ENCODE measurements at regions not wholly inside any gene's neighbourhood (a gene's known extent, or its start where the extent isn't known, plus 50 kb on each side); places are given as distances from the start of the nearest gene placed in this dataset.

- Histone ChIP-seq H3K27ac (ENCODE audit: low read length in 2 of 2) (no peak overlapping the region), H3K9ac (ENCODE audit: low read length) (no peak overlapping the region), H3K79me2 (ENCODE audit: control insufficient read depth, insufficient read depth, low read length) (no peaks in the 10 kb centered on the region), H3K9me3 (ENCODE audit: control extremely low read depth in 1 of 3, control insufficient read depth in 2 of 3, insufficient read depth in 1 of 3, low read length in 2 of 3) (no peaks in the 10 kb centered on the region), H3K36me3 (replicated peaks in 1 of 2; ENCODE audit: control extremely low read depth in 1 of 2, control insufficient read depth in 1 of 2, extremely low read depth in 1 of 2, insufficient read depth in 2 of 2, low read length in 1 of 2) (no peaks in the 10 kb centered on the region), H3K4me3 (ENCODE audit: control extremely low read depth in 1 of 5, extremely low read depth in 1 of 5, insufficient read depth in 1 of 5, low read depth in 2 of 5, low read length in 4 of 5) (no peak overlapping the region), H3K27me3 (replicated peaks in 1 of 4; ENCODE audit: control extremely low read depth in 1 of 4, control insufficient read depth in 3 of 4, insufficient read depth in 4 of 4, low read length in 3 of 4) (peaks cover 0 to 11% (median 8%) of the 10 kb centered on the region in 4 experiments), H3K4me1 (ENCODE audit: control insufficient read depth in 2 of 2, insufficient read depth in 2 of 2, low read length in 2 of 2) (no peaks in the 10 kb centered on the region), H2AFZ (ENCODE audit: insufficient read depth, low read depth, low read length, poor library complexity, severe bottlenecking) (no peak overlapping the region), H4K20me1 (ENCODE audit: control insufficient read depth, insufficient read depth, low read length, poor library complexity, severe bottlenecking) (no peaks in the 10 kb centered on the region), H3K4me2 (replicated peaks; ENCODE audit: low read depth, low read length, poor library complexity, severe bottlenecking) (no peak overlapping the region)
- ChIA-PET POLR2A (no interaction called here), CTCF (no interaction called here)
- H3K9me3 Mint-ChIP-seq (ENCODE audit: insufficient read depth): no peaks in the 10 kb centered on the region
- no peak overlapping the region for H3K27ac Mint-ChIP-seq
- DNase-seq (no peak), ATAC-seq (ENCODE audit: low read depth) (no peak)
- H3K4me1 Mint-ChIP-seq: no peaks in the 10 kb centered on the region
- no peak overlapping the region for H3K4me3 Mint-ChIP-seq
- H3K27me3 Mint-ChIP-seq: peaks cover 51% of the 10 kb centered on the region
- TF ChIP-seq EZH2 (IDR thresholded peaks at IDR 0.05; ENCODE audit: borderline replicate concordance, insufficient read depth, low read depth, low read length, poor library complexity, severe bottlenecking) (no peak), CTCF (IDR thresholded peaks at IDR 0.05) (no peak)
- no CpG with 5 or more reads among the region's 1 CpG for WGBS (ENCODE audit: insufficient coverage)
- intact Hi-C loops (cut with micrococcal nuclease): no loop called here
These were observed 240.3 kb downstream of the SNX10 start for GRCh38 chr7:26531926-26532325.

- POLR2A ChIA-PET: no interaction called here
- no peaks in the 10 kb centered on the region for H3K9me3 Mint-ChIP-seq (ENCODE audit: insufficient read depth)
- Histone ChIP-seq H2AFZ (ENCODE audit: insufficient read depth, low read depth, low read length, poor library complexity, severe bottlenecking) (no peak overlapping the region), H3K4me3 (ENCODE audit: control extremely low read depth in 1 of 5, extremely low read depth in 1 of 5, insufficient read depth in 1 of 5, low read depth in 2 of 5, low read length in 4 of 5) (no peak overlapping the region), H3K27me3 (replicated peaks in 1 of 4; ENCODE audit: control extremely low read depth in 1 of 4, control insufficient read depth in 3 of 4, insufficient read depth in 4 of 4, low read length in 3 of 4) (peaks cover 0 to 16% (median 8%) of the 10 kb centered on the region in 4 experiments), H3K9me3 (ENCODE audit: control extremely low read depth in 1 of 3, control insufficient read depth in 2 of 3, insufficient read depth in 1 of 3, low read length in 2 of 3) (no peaks in the 10 kb centered on the region), H3K79me2 (ENCODE audit: control insufficient read depth, insufficient read depth, low read length) (no peaks in the 10 kb centered on the region), H3K36me3 (replicated peaks in 1 of 2; ENCODE audit: control extremely low read depth in 1 of 2, control insufficient read depth in 1 of 2, extremely low read depth in 1 of 2, insufficient read depth in 2 of 2, low read length in 1 of 2) (no peaks in the 10 kb centered on the region), H3K9ac (ENCODE audit: low read length) (no peak overlapping the region), H3K4me2 (replicated peaks; ENCODE audit: low read depth, low read length, poor library complexity, severe bottlenecking) (no peak overlapping the region), H4K20me1 (ENCODE audit: control insufficient read depth, insufficient read depth, low read length, poor library complexity, severe bottlenecking) (no peaks in the 10 kb centered on the region), H3K27ac (ENCODE audit: low read length in 2 of 2) (no peak overlapping the region), H3K4me1 (ENCODE audit: control insufficient read depth in 2 of 2, insufficient read depth in 2 of 2, low read length in 2 of 2) (no peaks in the 10 kb centered on the region)
- ATAC-seq (ENCODE audit: low read depth) (no peak), DNase-seq (no peak)
- TF ChIP-seq EZH2 (IDR thresholded peaks at IDR 0.05; ENCODE audit: borderline replicate concordance, insufficient read depth, low read depth, low read length, poor library complexity, severe bottlenecking): no peak
- TF ChIP-seq CTCF (IDR thresholded peaks at IDR 0.05): no peak
- WGBS (ENCODE audit: insufficient coverage): no CpG with 5 or more reads among the region's 1 CpG
- H3K4me3 Mint-ChIP-seq: no peak overlapping the region
- intact Hi-C loops (cut with micrococcal nuclease): no loop called here
- no peak overlapping the region for H3K27ac Mint-ChIP-seq
- H3K27me3 Mint-ChIP-seq: peaks cover 56% of the 10 kb centered on the region
- CTCF ChIA-PET: no interaction called here
- no peaks in the 10 kb centered on the region for H3K4me1 Mint-ChIP-seq
These were observed 240.8 kb downstream of the SNX10 start for GRCh38 chr7:26532471-26532870.

Measured in B cell (primary cell).